ENCODE measurements at regions not wholly inside any gene's neighbourhood (a gene's known extent, or its start where the extent isn't known, plus 50 kb on each side); places are given as distances from the start of the nearest gene placed in this dataset.

- Mint-ChIP-seq H3K9me3 (no peaks in the 10 kb centered on the region), H3K4me1 (no peaks in the 10 kb centered on the region), H3K36me3 (no peaks in the 10 kb centered on the region), H3K27ac (no peak overlapping the region), H3K27me3 (no peaks in the 10 kb centered on the region), H3K4me3 (no peak overlapping the region)
Measured at GRCh38 chrX:147626605-147627004, 285.1 kb upstream of the FMR1 start.

GRCh38 chrX:147635186-147635585 is 276.5 kb upstream of the FMR1 start:
- Mint-ChIP-seq H3K4me3 (no peak overlapping the region), H3K4me1 (no peaks in the 10 kb centered on the region), H3K27ac (no peak overlapping the region), H3K36me3 (peaks cover 2% of the 10 kb centered on the region), H3K27me3 (no peaks in the 10 kb centered on the region), H3K9me3 (peaks cover 0 to 3% (median 2%) of the 10 kb centered on the region in 3 donors)

GRCh38 chrX:147637190-147637589 is 274.5 kb upstream of the FMR1 start:
- no peak overlapping the region for H3K27ac Mint-ChIP-seq
- H3K4me1 Mint-ChIP-seq: no peaks in the 10 kb centered on the region
- peaks cover 0 to 3% (median 3%) of the 10 kb centered on the region in 3 donors for H3K9me3 Mint-ChIP-seq
- peaks cover 2% of the 10 kb centered on the region for H3K36me3 Mint-ChIP-seq
- no peak overlapping the region for H3K4me3 Mint-ChIP-seq
- no peaks in the 10 kb centered on the region for H3K27me3 Mint-ChIP-seq

- Mint-ChIP-seq H3K4me3 (no peak overlapping the region), H3K27ac (no peak overlapping the region), H3K27me3 (no peaks in the 10 kb centered on the region), H3K9me3 (peaks cover 5 to 12% (median 8%) of the 10 kb centered on the region in 3 donors), H3K4me1 (no peaks in the 10 kb centered on the region), H3K36me3 (no peaks in the 10 kb centered on the region)
Measured at GRCh38 chrX:147646949-147647723, 264.6 kb upstream of the FMR1 start.

- Mint-ChIP-seq H3K27ac (no peak overlapping the region), H3K4me1 (no peaks in the 10 kb centered on the region)
Measured at GRCh38 chrX:147675819-147676218, 235.9 kb upstream of the FMR1 start.

GRCh38 chrX:147679356-147680005 is 232.2 kb upstream of the FMR1 start:
- H3K4me1 Mint-ChIP-seq: no peaks in the 10 kb centered on the region
- H3K36me3 Mint-ChIP-seq: no peaks in the 10 kb centered on the region
- no peak overlapping the region for H3K4me3 Mint-ChIP-seq
- no peaks in the 10 kb centered on the region for H3K27me3 Mint-ChIP-seq
- no peaks in the 10 kb centered on the region for H3K9me3 Mint-ChIP-seq
- no peak overlapping the region for H3K27ac Mint-ChIP-seq

More at GRCh38 chrX:147675819-147676218, 235.9 kb upstream of the FMR1 start:
- Mint-ChIP-seq H3K27me3 (no peaks in the 10 kb centered on the region), H3K36me3 (no peaks in the 10 kb centered on the region), H3K4me3 (no peak overlapping the region), H3K9me3 (peaks cover 0 to 2% (median 0%) of the 10 kb centered on the region in 3 donors)

GRCh38 chrX:147680251-147680650 is 231.5 kb upstream of the FMR1 start:
- Mint-ChIP-seq H3K36me3 (no peaks in the 10 kb centered on the region), H3K27me3 (no peaks in the 10 kb centered on the region), H3K9me3 (peaks cover 0 to 3% (median 0%) of the 10 kb centered on the region in 3 donors), H3K4me1 (no peaks in the 10 kb centered on the region), H3K27ac (no peak overlapping the region), H3K4me3 (no peak overlapping the region)

GRCh38 chrX:147693511-147693910 is 218.2 kb upstream of the FMR1 start:
- H3K27me3 Mint-ChIP-seq: no peaks in the 10 kb centered on the region
- peaks cover 2 to 25% (median 7%) of the 10 kb centered on the region in 3 donors for H3K9me3 Mint-ChIP-seq
- peaks cover 2% of the 10 kb centered on the region for H3K36me3 Mint-ChIP-seq
- no peak overlapping the region for H3K4me3 Mint-ChIP-seq
- H3K4me1 Mint-ChIP-seq: no peaks in the 10 kb centered on the region
- H3K27ac Mint-ChIP-seq: no peak overlapping the region

- H3K4me3 Mint-ChIP-seq: no peak overlapping the region
- no peak overlapping the region for H3K27ac Mint-ChIP-seq
- peaks cover 4% of the 10 kb centered on the region for H3K36me3 Mint-ChIP-seq
- no peaks in the 10 kb centered on the region for H3K4me1 Mint-ChIP-seq
- no peaks in the 10 kb centered on the region for H3K27me3 Mint-ChIP-seq
- peaks cover 0 to 15% (median 3%) of the 10 kb centered on the region in 3 donors for H3K9me3 Mint-ChIP-seq
Measured at GRCh38 chrX:147699061-147699460, 212.7 kb upstream of the FMR1 start.

- Mint-ChIP-seq H3K27me3 (no peaks in the 10 kb centered on the region), H3K4me1 (no peaks in the 10 kb centered on the region), H3K4me3 (no peak overlapping the region), H3K9me3 (peaks cover 0 to 4% (median 0%) of the 10 kb centered on the region in 3 donors), H3K27ac (peak overlapping the region in 1 of 3 donors; percentile 1), H3K36me3 (no peaks in the 10 kb centered on the region)
Measured at GRCh38 chrX:147710301-147710700, 201.4 kb upstream of the FMR1 start.

- Mint-ChIP-seq H3K27ac (no peak overlapping the region), H3K9me3 (peaks cover 1 to 6% (median 2%) of the 10 kb centered on the region in 3 donors), H3K4me3 (no peak overlapping the region), H3K4me1 (peaks cover 0 to 3% (median 0%) of the 10 kb centered on the region in 3 donors), H3K27me3 (no peaks in the 10 kb centered on the region), H3K36me3 (no peaks in the 10 kb centered on the region)
Measured at GRCh38 chrX:147733369-147733768, 178.3 kb upstream of the FMR1 start.

- H3K4me1 Mint-ChIP-seq: peaks cover 0 to 3% (median 0%) of the 10 kb centered on the region in 3 donors
- no peaks in the 10 kb centered on the region for H3K36me3 Mint-ChIP-seq
- H3K27ac Mint-ChIP-seq: no peak overlapping the region
- H3K9me3 Mint-ChIP-seq: peaks cover 1 to 6% (median 2%) of the 10 kb centered on the region in 3 donors
- H3K27me3 Mint-ChIP-seq: no peaks in the 10 kb centered on the region
- no peak overlapping the region for H3K4me3 Mint-ChIP-seq
Measured at GRCh38 chrX:147735364-147735763, 176.4 kb upstream of the FMR1 start.

- no peaks in the 10 kb centered on the region for H3K36me3 Mint-ChIP-seq
- peaks cover 1 to 6% (median 2%) of the 10 kb centered on the region in 3 donors for H3K9me3 Mint-ChIP-seq
- no peaks in the 10 kb centered on the region for H3K27me3 Mint-ChIP-seq
- no peak overlapping the region for H3K27ac Mint-ChIP-seq
- H3K4me3 Mint-ChIP-seq: no peak overlapping the region
- H3K4me1 Mint-ChIP-seq: peaks cover 0 to 3% (median 0%) of the 10 kb centered on the region in 3 donors
Measured at GRCh38 chrX:147736045-147736444, 175.7 kb upstream of the FMR1 start.

- peaks cover 0 to 3% (median 0%) of the 10 kb centered on the region in 3 donors for H3K4me1 Mint-ChIP-seq
- H3K4me3 Mint-ChIP-seq: no peak overlapping the region
- no peak overlapping the region for H3K27ac Mint-ChIP-seq
- H3K9me3 Mint-ChIP-seq: peaks cover 0 to 2% (median 1%) of the 10 kb centered on the region in 3 donors
- no peaks in the 10 kb centered on the region for H3K36me3 Mint-ChIP-seq
- H3K27me3 Mint-ChIP-seq: no peaks in the 10 kb centered on the region
Measured at GRCh38 chrX:147737690-147738089, 174.0 kb upstream of the FMR1 start.

- Mint-ChIP-seq H3K27ac (no peak overlapping the region), H3K4me3 (no peak overlapping the region), H3K9me3 (peaks cover 0 to 2% (median 1%) of the 10 kb centered on the region in 3 donors), H3K36me3 (no peaks in the 10 kb centered on the region), H3K4me1 (peaks cover 0 to 3% (median 0%) of the 10 kb centered on the region in 3 donors), H3K27me3 (no peaks in the 10 kb centered on the region)
Measured at GRCh38 chrX:147738265-147738664, 173.5 kb upstream of the FMR1 start.

All from IgD-negative memory B cell (primary cell).